Endothelial cell (in vitro differentiated cells): ENCODE measurements at regions not wholly inside any gene's neighbourhood (a gene's known extent, or its start where the extent isn't known, plus 50 kb on each side); places are given as distances from the start of the nearest gene placed in this dataset.

Source experiments
- DNase-seq: peaks from one replicate; pipeline ENCODE4 v3.0.0; 2021; ENCODE audit warnings: low spot score
- H3K27ac Mint-ChIP-seq: one replicate; pipeline ENCODE4 v1.8.0; 2021; ENCODE audit warnings: mixed read lengths, inconsistent platforms; ENCODE audit not compliant: unreplicated experiment
- H3K27me3 Mint-ChIP-seq: one replicate; pipeline ENCODE4 v1.8.0; 2021; ENCODE audit warnings: mild to moderate bottlenecking, moderate library complexity, mixed read lengths, inconsistent platforms; ENCODE audit not compliant: unreplicated experiment
- H3K36me3 Mint-ChIP-seq: one replicate; pipeline ENCODE4 v1.8.0; 2021; ENCODE audit warnings: mild to moderate bottlenecking, low read depth, mixed read lengths, inconsistent platforms; ENCODE audit not compliant: unreplicated experiment
- H3K4me1 Mint-ChIP-seq: one replicate; pipeline ENCODE4 v1.8.0; 2021; ENCODE audit warnings: mild to moderate bottlenecking, mixed read lengths, inconsistent platforms; ENCODE audit not compliant: unreplicated experiment
- H3K4me3 Mint-ChIP-seq: one replicate; pipeline ENCODE4 v1.8.0; 2021; ENCODE audit warnings: mild to moderate bottlenecking, mixed read lengths, inconsistent platforms; ENCODE audit not compliant: unreplicated experiment
- H3K9me3 Mint-ChIP-seq: one replicate; pipeline ENCODE4 v1.8.0; 2021; ENCODE audit warnings: mixed read lengths, inconsistent platforms; ENCODE audit not compliant: unreplicated experiment
- TF ChIP-seq, protein P1 (sequence below): fragments of 200-600 bp; sonication (generic); IDR thresholded peaks from one replicate; pipeline ENCODE4 v1.5.0; 2021; ENCODE audit warnings: antibody characterized with exemption; ENCODE audit not compliant: unreplicated experiment

GRCh38 chr10:31136386-31136785 is 104.7 kb upstream of the ZNF438 start:
- Mint-ChIP-seq H3K4me1 (peaks cover 13% of the 10 kb centered on the region), H3K27ac (no peak overlapping the region), H3K4me3 (no peak overlapping the region), H3K27me3 (peaks cover 5% of the 10 kb centered on the region), H3K9me3 (no peaks in the 10 kb centered on the region), H3K36me3 (no peaks in the 10 kb centered on the region)
- TF ChIP-seq, protein P1, sequence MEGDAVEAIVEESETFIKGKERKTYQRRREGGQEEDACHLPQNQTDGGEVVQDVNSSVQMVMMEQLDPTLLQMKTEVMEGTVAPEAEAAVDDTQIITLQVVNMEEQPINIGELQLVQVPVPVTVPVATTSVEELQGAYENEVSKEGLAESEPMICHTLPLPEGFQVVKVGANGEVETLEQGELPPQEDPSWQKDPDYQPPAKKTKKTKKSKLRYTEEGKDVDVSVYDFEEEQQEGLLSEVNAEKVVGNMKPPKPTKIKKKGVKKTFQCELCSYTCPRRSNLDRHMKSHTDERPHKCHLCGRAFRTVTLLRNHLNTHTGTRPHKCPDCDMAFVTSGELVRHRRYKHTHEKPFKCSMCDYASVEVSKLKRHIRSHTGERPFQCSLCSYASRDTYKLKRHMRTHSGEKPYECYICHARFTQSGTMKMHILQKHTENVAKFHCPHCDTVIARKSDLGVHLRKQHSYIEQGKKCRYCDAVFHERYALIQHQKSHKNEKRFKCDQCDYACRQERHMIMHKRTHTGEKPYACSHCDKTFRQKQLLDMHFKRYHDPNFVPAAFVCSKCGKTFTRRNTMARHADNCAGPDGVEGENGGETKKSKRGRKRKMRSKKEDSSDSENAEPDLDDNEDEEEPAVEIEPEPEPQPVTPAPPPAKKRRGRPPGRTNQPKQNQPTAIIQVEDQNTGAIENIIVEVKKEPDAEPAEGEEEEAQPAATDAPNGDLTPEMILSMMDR = no peak
- DNase-seq = no peak

- H3K36me3 Mint-ChIP-seq = no peaks in the 10 kb centered on the region
Measured at GRCh38 chr10:31136930-31137885, 105.5 kb upstream of the ZNF438 start.

GRCh38 chr10:31138026-31138553 is 106.4 kb upstream of the ZNF438 start:
- H3K27ac Mint-ChIP-seq = no peak overlapping the region
- H3K9me3 Mint-ChIP-seq = no peaks in the 10 kb centered on the region
- no peak for DNase-seq
- peaks cover 5% of the 10 kb centered on the region for H3K27me3 Mint-ChIP-seq
- TF ChIP-seq, protein P1 = no peak
- H3K36me3 Mint-ChIP-seq = no peaks in the 10 kb centered on the region
- H3K4me3 Mint-ChIP-seq = no peak overlapping the region
- H3K4me1 Mint-ChIP-seq = peaks cover 11% of the 10 kb centered on the region

More at GRCh38 chr10:31136930-31137885, 105.5 kb upstream of the ZNF438 start:
- no peak overlapping the region for H3K27ac Mint-ChIP-seq
- DNase-seq = no peak
- H3K9me3 Mint-ChIP-seq = no peaks in the 10 kb centered on the region
- no peak overlapping the region for H3K4me3 Mint-ChIP-seq
- TF ChIP-seq, protein P1 = no peak
- H3K4me1 Mint-ChIP-seq = peaks cover 13% of the 10 kb centered on the region
- H3K27me3 Mint-ChIP-seq = peaks cover 5% of the 10 kb centered on the region

DNA sequence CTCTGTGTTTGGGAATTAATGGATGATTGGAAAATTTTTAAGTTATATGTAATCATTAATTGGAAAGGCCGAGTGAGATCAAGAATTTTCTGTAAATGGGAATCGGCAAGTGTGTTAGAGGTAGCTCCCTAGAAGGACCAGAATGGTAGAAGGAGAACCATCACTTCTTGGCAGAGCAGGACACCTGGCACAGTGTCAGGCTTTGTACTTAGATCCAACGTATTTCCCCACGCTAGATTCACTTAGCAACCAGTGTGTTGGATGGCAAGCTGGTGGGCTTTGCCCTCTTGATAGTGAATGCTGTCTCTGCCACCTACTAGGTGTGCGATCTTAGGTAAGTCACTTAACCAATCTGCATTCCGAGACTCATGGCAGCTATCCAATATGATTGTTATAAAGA is 107.8 kb upstream of the ZNF438 start:
- no peak for DNase-seq
- H3K9me3 Mint-ChIP-seq = no peaks in the 10 kb centered on the region

More for the DNA sequence above, 107.8 kb upstream of the ZNF438 start:
- TF ChIP-seq, protein P1 = no peak
- H3K27me3 Mint-ChIP-seq = peaks cover 4% of the 10 kb centered on the region
- no peaks in the 10 kb centered on the region for H3K36me3 Mint-ChIP-seq
- H3K4me3 Mint-ChIP-seq = no peak overlapping the region
- no peak overlapping the region for H3K27ac Mint-ChIP-seq
- peaks cover 10% of the 10 kb centered on the region for H3K4me1 Mint-ChIP-seq
